Subcutaneous abdominal adipose tissue (tissue), 5 donors: ENCODE measurements at regions not wholly inside any gene's neighbourhood (a gene's known extent, or its start where the extent isn't known, plus 50 kb on each side); places are given as distances from the start of the nearest gene placed in this dataset.
"Not testable (repeated sequence)": the region's sequence is repeated elsewhere in the genome, so short reads cannot be mapped to it uniquely, and the experiment has no call there.

ENCODE experiments used
- H3K27ac ChIP-seq: one replicate; pipeline ENCODE4 v1.7.0; 2013; ENCODE audit warnings: low read depth, mild to moderate bottlenecking, inconsistent platforms, low read length, moderate library complexity
- H3K27me3 ChIP-seq, 5 donors: one replicate each; pipeline ENCODE4 v1.7.0; 2013; ENCODE audit warnings: low read length in 5 of 5, inconsistent platforms in 1 of 5; ENCODE audit not compliant: control insufficient read depth in 5 of 5, insufficient read depth in 4 of 5
- H3K36me3 ChIP-seq, 5 donors: one replicate each; pipeline ENCODE4 v1.7.0; 2013; ENCODE audit warnings: low read length in 5 of 5; ENCODE audit not compliant: control insufficient read depth in 5 of 5, insufficient read depth in 5 of 5
- H3K4me1 ChIP-seq, 5 donors: one replicate each; pipeline ENCODE4 v1.7.0; 2013; ENCODE audit warnings: low read length in 5 of 5, mild to moderate bottlenecking in 3 of 5, moderate library complexity in 1 of 5; ENCODE audit not compliant: control insufficient read depth in 5 of 5, insufficient read depth in 5 of 5
- H3K4me3 ChIP-seq, 5 donors: one replicate each; pipeline ENCODE4 v1.7.0; 2013; ENCODE audit warnings: low read length in 5 of 5, low read depth in 1 of 5
- H3K9ac ChIP-seq, 5 donors: one replicate each; pipeline ENCODE4 v1.7.0; 2013; ENCODE audit warnings: low read length in 5 of 5, mild to moderate bottlenecking in 4 of 5, moderate library complexity in 3 of 5
- H3K9me3 ChIP-seq, 5 donors: one replicate each; pipeline ENCODE4 v1.7.0; 2013; ENCODE audit warnings: low read length in 5 of 5; ENCODE audit not compliant: control insufficient read depth in 5 of 5
- donor health status: healthy.
- donor health status: healthy.
- donor health status: healthy.
- donor health status: healthy.
- donor health status: healthy.

GRCh38 chrX:122303761-122304160 is 880.3 kb upstream of the GRIA3 start:
- Histone ChIP-seq H3K4me1 (no peaks in the 10 kb centered on the region), H3K36me3 (no peaks in the 10 kb centered on the region), H3K9ac (no peak overlapping the region), H3K4me3 (no peak overlapping the region), H3K27me3 (no peaks in the 10 kb centered on the region), H3K27ac (no peak overlapping the region), H3K9me3 (no peaks in the 10 kb centered on the region)

GRCh38 chrX:122344816-122345215 is 839.3 kb upstream of the GRIA3 start:
- H3K4me1 ChIP-seq = no peaks in the 10 kb centered on the region
- no peaks in the 10 kb centered on the region for H3K27me3 ChIP-seq

GRCh38 chrX:122363112-122363795 is 820.8 kb upstream of the GRIA3 start:
- H3K4me1 ChIP-seq = no peaks in the 10 kb centered on the region
- no peaks in the 10 kb centered on the region for H3K27me3 ChIP-seq

More at GRCh38 chrX:122344816-122345215, 839.3 kb upstream of the GRIA3 start:
- Histone ChIP-seq H3K4me3 (no peak overlapping the region), H3K9ac (no peak overlapping the region), H3K27ac (no peak overlapping the region), H3K9me3 (peaks cover 0 to 6% (median 0%) of the 10 kb centered on the region in 5 donors), H3K36me3 (no peaks in the 10 kb centered on the region)

GRCh38 chrX:122375533-122375932 is 808.5 kb upstream of the GRIA3 start:
- H3K9ac ChIP-seq, H3K4me3 ChIP-seq, H3K9me3 ChIP-seq, H3K27ac ChIP-seq, H3K4me1 ChIP-seq, H3K27me3 ChIP-seq, H3K36me3 ChIP-seq: not testable (repeated sequence)

More at GRCh38 chrX:122363112-122363795, 820.8 kb upstream of the GRIA3 start:
- no peaks in the 10 kb centered on the region for H3K36me3 ChIP-seq
- no peak overlapping the region for H3K27ac ChIP-seq
- peaks cover 0 to 2% (median 0%) of the 10 kb centered on the region in 5 donors for H3K9me3 ChIP-seq
- no peak overlapping the region for H3K9ac ChIP-seq
- no peak overlapping the region for H3K4me3 ChIP-seq

- Histone ChIP-seq H3K36me3 (no peaks in the 10 kb centered on the region), H3K4me3 (no peak overlapping the region), H3K4me1 (no peaks in the 10 kb centered on the region), H3K27me3 (peaks cover 0 to 2% (median 0%) of the 10 kb centered on the region in 5 donors), H3K9me3 (peaks cover 0 to 14% (median 3%) of the 10 kb centered on the region in 5 donors), H3K9ac (no peak overlapping the region), H3K27ac (no peak overlapping the region)
These were observed 795.1 kb upstream of the GRIA3 start for GRCh38 chrX:122389005-122389404.

DNA sequence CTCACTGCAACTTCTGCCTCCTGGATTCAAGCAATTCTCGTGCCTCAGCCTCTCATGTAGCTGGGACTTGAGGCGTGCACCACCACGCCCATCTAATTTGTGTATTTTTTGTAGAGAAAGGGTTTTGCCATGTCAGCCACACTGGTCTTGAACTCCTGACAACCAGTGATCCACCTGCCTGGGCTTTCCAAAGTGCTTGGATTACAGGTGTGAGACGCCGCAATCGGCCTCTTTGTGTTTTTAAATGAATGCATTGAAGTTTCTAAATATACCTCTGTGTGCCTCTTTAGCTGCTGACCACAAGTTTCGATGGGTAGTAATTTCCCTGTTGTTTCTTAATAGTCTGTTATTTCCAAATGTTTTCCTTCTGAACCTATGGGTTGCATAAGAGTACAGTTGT is 765.3 kb upstream of the GRIA3 start:
- H3K4me1 ChIP-seq = no peaks in the 10 kb centered on the region
- H3K27me3 ChIP-seq = no peaks in the 10 kb centered on the region
- no peaks in the 10 kb centered on the region for H3K9me3 ChIP-seq
- no peak overlapping the region for H3K4me3 ChIP-seq
- H3K36me3 ChIP-seq = no peaks in the 10 kb centered on the region
- H3K9ac ChIP-seq = no peak overlapping the region
- H3K27ac ChIP-seq = no peak overlapping the region

DNA sequence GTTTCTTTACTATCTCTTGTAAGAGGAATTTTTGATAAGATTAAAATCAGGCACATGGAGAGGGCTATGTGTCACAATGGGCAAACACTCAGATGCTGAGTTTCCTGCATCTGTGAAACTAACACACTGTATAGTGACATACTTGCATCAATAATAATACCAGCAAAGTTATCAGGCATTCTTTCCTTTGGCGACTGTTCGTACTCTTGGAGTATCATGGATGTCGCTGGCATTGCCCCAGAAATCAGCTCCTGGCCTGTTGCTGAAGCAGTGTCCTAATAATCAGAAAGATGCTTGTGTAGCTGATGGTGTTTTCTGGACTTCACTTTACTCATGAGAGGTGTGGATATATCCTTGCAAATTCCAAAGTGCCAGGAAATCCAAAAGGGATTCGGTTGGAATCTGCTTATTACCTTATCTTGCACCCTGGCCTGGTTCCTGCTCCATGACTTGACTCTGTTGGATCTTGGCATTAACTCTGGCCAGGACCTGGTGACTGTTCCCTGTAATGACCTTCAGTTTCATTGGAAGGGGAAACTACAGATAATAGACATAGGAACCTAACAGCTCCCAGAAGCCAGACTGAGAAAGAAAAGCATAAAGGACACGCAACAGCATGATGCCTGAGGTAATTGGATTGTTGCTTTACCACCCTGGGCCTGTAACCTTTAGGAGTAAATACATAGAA is 762.5 kb upstream of the GRIA3 start:
- Histone ChIP-seq H3K27me3 (no peaks in the 10 kb centered on the region), H3K27ac (no peak overlapping the region), H3K36me3 (no peaks in the 10 kb centered on the region), H3K9me3 (no peaks in the 10 kb centered on the region), H3K4me1 (no peaks in the 10 kb centered on the region), H3K9ac (no peak overlapping the region), H3K4me3 (no peak overlapping the region)

DNA sequence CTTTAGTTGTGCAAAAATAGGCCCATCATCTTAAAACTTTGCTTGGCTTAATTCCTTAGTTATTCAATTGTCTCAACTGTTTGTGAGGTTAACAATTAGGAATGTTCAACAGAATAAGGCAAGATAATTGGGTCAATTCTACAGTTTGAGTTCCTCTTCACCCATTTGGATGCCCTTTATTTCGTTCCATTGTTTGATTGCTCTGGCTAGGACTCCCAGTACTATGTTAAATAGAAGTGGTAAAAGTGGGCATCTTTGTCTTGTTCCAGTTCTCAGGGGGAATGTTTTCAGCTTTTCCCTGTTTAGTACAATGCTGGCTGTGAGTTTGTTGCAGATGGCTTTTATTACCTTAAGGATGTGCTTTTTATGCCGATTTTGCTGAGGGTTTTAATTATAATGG is 761.5 kb upstream of the GRIA3 start:
- H3K9ac ChIP-seq = no peak overlapping the region
- H3K4me1 ChIP-seq = no peaks in the 10 kb centered on the region
- H3K4me3 ChIP-seq = no peak overlapping the region
- no peaks in the 10 kb centered on the region for H3K36me3 ChIP-seq
- no peaks in the 10 kb centered on the region for H3K27me3 ChIP-seq
- no peaks in the 10 kb centered on the region for H3K9me3 ChIP-seq
- H3K27ac ChIP-seq = no peak overlapping the region

- Histone ChIP-seq H3K4me1 (no peaks in the 10 kb centered on the region), H3K9ac (no peak overlapping the region), H3K9me3 (peaks cover 0 to 25% (median 16%) of the 10 kb centered on the region in 5 donors), H3K4me3 (no peak overlapping the region), H3K27me3 (no peaks in the 10 kb centered on the region), H3K36me3 (no peaks in the 10 kb centered on the region), H3K27ac (no peak overlapping the region)
These were observed 749.1 kb upstream of the GRIA3 start for GRCh38 chrX:122434942-122435341.

GRCh38 chrX:122439831-122440230 is 744.2 kb upstream of the GRIA3 start:
- no peak overlapping the region for H3K9ac ChIP-seq
- no peaks in the 10 kb centered on the region for H3K27me3 ChIP-seq
- no peaks in the 10 kb centered on the region for H3K4me1 ChIP-seq
- no peak overlapping the region for H3K27ac ChIP-seq
- no peak overlapping the region for H3K4me3 ChIP-seq
- H3K36me3 ChIP-seq = no peaks in the 10 kb centered on the region
- H3K9me3 ChIP-seq = peaks cover 0 to 25% (median 16%) of the 10 kb centered on the region in 5 donors
